Stimulated activated CD8-positive, alpha-beta memory T cell treated with anti-CD3 and anti-CD28 coated beads, Interleukin-15, amount 100 ng/mL, for 24 hours (primary cell): ENCODE measurements at regions not wholly inside any gene's neighbourhood (a gene's known extent, or its start where the extent isn't known, plus 50 kb on each side); places are given as distances from the start of the nearest gene placed in this dataset.

Source experiments
- DNase-seq: peaks from one replicate; pipeline ENCODE4 v3.0.0-alpha.2; 2020; ENCODE audit warnings: low read depth

DNA sequence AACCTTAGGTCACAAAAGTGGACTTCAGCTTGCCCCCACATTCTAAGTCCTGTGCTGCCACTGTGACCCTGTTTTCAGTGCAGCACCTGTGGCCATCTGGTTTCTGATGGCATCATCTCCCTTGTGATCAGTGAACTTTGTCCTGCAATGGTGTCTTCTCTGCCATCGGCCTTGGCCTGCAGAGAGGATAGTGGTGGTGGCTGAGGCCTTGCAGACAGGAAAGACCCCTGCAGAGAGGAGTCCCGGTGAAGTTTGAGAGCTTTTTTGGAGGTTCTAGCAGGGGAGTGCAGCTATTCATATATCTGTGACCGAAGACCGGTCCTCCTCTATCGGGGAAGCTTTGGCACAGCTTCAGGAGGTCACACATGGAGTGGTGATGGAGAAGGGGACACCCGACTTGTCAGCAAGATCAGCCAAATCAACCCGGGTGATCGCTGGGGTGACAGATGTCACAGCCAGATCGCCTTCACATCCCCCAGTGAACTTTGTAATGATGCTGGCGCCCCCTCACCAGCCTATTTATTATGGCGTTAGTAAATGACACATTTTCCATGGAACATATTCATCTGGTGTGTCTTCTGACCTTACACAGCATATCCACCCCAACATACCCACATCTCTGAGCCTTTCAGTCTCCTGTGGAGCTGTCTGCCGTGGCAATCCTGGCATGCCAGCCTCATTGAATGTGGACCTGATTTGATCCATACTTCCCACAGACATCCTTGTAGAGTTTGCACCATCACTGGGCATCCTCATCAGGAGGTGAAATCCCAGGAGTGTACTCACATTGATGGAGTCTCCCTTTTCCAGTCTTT is 136.1 kb downstream of the PAPOLA start:
- DNase-seq: no peak

DNA sequence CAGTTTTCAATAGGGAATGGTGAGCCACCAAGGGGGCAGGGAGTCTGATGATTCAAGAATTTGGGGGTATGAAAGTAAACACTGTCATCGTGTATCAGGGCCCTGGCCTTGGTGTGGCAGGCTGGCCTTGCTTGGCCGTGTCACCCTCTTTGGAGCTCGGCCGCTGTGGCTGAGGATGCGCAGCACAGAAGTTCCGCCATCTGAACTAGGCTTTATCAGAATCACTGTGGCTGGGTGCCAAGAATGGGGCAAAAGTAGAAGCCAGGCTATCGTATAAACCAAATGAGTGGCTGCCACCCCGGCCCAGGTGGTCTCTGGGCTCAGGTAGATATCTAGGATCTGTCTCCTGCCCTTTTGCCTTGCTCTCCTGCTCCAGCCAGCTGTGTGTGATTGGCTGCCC is 137.4 kb downstream of the PAPOLA start:
- no peak for DNase-seq

DNA sequence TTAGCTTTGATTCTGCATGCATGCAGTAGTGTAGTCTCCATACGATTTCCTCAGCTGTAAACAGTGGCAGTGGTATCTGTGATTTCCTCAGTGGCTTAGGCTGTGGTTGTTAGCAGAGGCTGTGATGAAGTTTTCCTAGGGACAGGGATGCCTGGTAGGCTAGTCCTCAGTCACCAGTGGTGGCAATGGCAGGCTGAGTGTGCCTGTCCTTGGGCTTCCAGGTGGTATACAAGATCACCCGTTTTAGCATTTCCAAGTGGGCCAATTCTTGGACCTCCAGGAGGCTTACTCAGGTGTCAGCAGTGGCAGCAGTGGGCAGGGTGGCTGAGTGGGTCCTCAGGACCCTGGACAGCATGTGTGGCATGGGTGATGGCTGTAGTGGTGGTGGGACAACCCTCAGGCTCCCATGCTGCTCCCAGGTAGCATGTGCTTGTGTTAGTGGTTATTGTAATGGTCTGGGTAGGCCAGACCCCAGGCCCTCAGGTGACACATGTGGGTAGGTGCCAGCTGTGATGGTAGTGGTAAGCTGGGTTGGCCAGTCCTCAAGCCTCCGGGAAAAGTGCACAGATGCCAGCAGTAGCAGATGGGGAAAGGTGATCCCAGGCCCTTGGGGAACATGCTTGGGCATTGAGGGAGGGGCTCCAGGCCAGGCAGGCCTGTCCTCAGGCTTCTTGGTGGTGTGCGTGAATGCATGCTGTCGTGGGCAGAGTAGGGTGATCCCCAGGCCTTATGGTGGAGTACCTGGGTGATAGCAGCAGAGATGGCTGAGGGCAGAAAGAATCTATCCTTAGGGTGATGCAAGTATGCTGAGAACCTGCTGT is 146.5 kb downstream of the PAPOLA start:
- no peak for DNase-seq

- DNase-seq: no peak
Observed at GRCh38 chr14:96649327-96649601, 147.1 kb downstream of the PAPOLA start.

DNA sequence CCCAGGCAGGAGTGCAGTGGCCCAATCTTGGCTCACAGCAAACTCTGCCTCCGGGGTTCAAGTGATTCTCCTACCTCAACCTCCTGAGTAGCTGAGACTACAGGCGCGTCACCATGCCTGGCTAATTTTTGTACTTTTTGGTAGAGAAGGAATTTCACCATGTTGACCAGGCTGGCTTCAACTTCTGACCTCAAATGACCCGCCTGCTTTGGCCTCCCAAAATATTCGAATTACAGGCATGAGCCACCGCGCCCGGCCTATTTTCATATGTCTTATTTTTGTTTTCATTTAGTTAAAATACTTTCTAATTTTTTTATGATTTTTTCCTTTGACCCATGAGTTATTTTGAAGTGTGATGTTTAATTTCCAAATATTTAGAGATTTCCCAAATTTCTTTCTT is 143.6 kb upstream of the VRK1 start:
- DNase-seq: no peak

- DNase-seq: no peak
Observed at GRCh38 chr14:96658611-96659010, 138.6 kb upstream of the VRK1 start.

DNA sequence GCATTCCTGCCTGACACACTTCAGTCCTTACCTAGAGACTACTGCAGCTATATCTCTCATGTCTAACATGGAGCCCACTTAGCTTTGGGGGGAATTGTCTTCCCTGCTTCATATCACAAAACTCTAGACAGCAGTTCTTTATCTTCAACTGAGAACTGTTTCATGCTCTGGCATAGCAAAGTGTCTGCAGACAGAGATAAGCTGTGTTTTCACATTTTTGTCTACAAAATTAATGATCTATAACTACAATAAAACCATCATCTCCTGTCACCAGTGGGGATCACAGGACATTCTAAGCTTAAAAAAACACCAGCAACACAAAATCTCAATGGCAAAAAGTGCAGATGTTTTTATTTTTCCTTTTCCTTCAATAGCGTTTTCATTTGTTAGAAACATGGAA is 137.1 kb upstream of the VRK1 start:
- DNase-seq: no peak

DNA sequence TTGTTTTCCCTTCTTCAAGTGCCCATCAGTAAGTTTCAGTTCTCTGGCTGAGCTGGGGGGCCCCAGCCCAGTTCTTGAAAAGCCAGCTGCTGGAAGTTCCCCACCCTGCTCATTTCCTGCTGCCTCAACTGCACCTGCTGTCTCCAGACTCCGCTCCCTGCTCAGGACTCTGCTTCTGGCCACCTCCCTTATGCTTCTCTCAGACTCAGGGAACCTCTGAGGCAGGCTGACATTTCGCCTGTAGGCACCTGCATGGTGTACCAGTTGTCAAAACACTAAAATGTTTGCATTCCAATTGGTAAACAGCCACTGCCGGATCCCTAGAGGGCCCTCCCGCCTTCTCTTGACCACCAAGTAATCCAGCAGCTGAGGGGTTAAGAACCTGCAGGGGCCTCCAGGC is 136.5 kb upstream of the VRK1 start:
- no peak for DNase-seq

DNA sequence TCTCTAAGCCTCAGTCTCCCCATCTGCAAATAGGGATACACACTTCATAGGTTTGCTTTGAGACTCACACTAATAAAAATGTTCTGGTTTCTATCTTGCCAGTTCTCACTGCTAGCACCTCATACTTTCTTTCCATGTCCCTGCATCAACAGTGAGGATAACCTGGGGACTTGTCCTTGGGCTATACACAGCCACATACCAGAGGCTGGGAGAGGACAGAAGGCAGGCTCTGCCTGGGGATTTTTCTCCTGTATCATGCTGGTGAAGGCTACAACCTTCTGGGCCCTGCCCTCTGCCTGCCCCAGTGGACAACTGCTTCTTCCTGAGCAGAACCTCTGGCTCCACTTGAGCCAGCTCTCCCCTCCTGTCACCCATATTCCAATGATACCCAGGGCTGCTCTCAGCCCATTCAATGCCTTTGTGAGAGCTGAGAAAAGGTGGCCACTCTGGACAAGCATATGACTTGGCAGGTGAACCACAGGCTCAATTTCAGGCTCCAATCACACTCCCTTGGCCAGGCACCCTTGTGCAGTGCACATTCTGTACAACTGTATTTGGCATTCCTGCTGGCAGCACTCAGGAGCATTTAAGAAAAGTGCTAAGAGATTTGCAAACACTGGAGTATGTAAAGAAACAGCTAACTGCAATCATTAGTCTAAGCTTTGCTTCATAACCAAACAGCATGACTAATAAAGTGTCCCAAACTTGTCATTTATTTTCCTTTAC is 135.8 kb upstream of the VRK1 start:
- DNase-seq: no peak

- DNase-seq: no peak
Observed at GRCh38 chr14:96662116-96662970, 134.8 kb upstream of the VRK1 start.

DNA sequence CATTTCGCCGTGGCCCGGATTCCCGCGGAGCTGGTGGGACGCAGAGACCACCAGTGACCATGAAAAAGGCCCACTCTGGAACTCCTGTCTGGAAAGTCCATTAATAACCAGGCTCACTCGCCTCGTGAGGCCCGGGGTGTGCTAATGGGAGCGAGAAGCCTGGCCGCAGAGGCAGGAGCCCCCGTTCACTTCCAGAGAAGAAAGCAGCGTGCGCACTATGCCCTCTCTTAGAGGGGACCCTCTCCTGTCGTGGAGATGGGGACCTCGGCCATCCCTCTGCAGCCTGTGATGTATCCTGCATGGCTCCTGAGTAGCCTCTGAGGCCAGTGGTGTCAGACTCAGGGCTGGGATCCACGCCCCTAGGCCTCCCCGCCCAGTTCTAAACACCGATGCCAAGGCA is 134.1 kb upstream of the VRK1 start:
- no peak for DNase-seq

DNA sequence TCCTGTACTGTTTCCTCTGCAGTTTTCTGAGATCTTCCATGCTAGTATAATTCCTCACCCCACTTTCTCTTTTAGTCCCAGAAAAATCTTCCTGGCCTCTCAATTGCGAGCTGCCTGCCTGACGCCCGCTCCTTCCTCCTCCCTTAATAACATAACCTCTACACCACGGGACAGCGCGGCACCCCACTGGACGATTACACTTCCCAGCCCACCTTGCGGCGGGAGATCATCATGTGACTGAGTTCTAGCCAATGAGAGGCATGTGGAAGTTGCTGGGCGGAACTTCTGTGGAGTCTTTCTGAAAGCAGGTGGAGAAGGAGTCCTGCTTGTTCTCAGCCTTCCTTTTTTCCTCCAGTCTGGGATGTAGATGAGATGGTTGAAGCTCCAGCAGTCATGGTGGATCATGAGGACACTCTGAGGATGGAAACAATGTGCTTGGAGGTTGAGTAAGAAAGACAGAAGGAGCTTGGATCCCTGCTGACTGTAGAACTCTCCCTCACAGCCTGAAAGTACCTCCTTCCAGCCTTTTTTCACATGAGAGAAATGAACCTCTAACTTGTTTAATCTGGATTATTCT is 133.6 kb upstream of the VRK1 start:
- DNase-seq: no peak

GRCh38 chr14:96666088-96666487 is 131.1 kb upstream of the VRK1 start:
- DNase-seq: no peak

- no peak for DNase-seq
Observed at GRCh38 chr14:96670391-96670790, 126.8 kb upstream of the VRK1 start.

GRCh38 chr14:96671218-96671617 is 126.0 kb upstream of the VRK1 start:
- no peak for DNase-seq

DNA sequence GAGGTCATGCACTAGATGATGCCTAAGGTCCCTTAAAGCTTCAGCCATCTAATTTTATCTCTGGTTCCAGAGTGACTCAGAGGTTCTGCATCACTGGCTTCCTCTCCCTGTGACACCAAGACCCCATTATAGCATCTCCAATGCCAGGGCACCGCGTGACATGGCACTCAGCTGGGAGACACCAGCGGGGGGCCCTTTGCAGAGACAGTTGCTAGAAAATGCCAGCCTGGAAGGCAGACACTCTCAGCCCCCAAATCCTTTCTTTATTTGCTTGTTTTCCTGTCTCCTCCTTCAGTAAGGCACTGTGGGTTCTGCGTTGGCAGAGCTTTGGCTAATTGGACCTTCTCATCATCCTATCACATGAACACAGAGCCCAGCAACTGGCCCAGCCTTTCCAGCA is 123.5 kb upstream of the VRK1 start:
- DNase-seq: no peak

DNA sequence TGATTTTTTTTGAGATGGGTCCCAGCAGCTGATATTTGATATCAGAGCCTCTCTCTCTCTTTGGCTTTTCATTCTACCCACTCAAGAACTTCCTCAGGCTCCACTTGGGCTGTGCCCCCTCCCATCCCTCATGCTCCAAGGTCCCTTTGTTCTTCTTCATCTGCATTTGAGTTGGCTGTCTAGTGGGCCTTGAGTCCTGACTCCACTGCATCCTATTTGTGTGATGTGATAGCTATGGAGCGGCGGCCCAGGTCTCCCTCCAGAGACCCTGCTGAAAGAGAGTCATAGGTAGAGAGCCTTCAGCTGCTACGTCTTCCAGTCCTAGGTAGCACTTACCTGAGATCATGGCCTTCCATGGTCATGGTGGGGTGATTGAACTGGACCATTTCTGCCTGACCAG is 123.1 kb upstream of the VRK1 start:
- DNase-seq: no peak

GRCh38 chr14:96676166-96676565 is 121.0 kb upstream of the VRK1 start:
- DNase-seq: no peak

DNA sequence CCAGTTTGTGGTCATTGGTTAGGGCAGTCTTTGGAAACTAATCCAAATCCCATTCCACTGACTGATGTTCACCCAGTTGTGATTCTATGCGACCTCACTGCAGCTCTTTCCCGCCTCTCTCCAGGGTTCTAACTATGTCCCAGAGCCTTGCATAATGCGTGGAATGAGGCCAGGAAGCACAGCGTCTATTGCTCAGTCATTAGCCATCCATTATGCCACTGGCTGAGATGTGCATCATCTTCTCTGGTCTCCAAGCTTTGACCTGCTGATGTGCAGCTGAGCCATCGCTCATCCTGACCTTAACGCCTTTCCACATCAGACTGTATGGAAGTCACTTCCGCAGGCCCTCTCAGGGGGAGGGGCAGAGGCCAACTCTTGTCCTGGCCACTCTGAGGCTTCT is 115.4 kb upstream of the VRK1 start:
- no peak for DNase-seq

DNA sequence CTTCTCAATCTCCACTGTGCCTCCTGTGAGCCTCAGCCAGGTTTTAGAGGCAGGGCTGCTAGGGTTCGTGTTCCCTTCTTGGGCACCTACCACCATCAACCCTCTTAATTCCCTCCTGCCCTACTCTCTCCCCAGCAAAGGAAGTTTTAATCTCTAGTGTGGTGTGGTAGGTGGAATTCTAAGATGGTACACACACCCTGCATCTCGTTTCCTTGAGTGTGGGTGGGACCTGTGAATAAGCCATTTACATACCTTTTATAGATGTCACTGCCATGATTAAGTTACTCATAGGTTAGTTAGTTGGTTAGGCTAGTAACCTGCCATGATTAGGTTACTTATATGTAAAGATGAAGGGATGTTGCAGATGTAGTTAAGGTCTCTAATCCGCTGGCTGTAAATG is 114.8 kb upstream of the VRK1 start:
- no peak for DNase-seq

- DNase-seq: no peak
Observed at GRCh38 chr14:96683562-96684289, 113.5 kb upstream of the VRK1 start.
